Gastrocnemius medialis (tissue), 4 donors: ENCODE measurements at regions not wholly inside any gene's neighbourhood (a gene's known extent, or its start where the extent isn't known, plus 50 kb on each side); places are given as distances from the start of the nearest gene placed in this dataset.

Experiments
- CTCF ChIP-seq, 5 experiments: fragments of 450-650 bp in 3 of 5; fragments of 200-600 bp in 2 of 5; sonication (generic) in 2 of 5; IDR thresholded peaks in 4 of 5; conservative IDR thresholded peaks in 1 of 5; 1 replicate in 4 of 5; 2 replicates in 1 of 5; pipeline ENCODE4 v1.5.1; 2016 to 2019; ENCODE audit warnings: antibody characterized with exemption in 5 of 5, mild to moderate bottlenecking in 3 of 5, moderate library complexity in 3 of 5
- POLR2A ChIP-seq, 2 donors: fragments of 450-650 bp; IDR thresholded peaks; one replicate each; pipeline ENCODE4 v1.6.1; 2017; ENCODE audit warnings: antibody characterized with exemption in 2 of 2, mild to moderate bottlenecking in 2 of 2, moderate library complexity in 2 of 2

GRCh38 chr16:27129401-27129800 lies 62.7 kb downstream of the C16orf82 start:
- TF ChIP-seq CTCF (IDR thresholded peaks at IDR 0.05 in 4 of 5, conservative IDR thresholded peaks at IDR 0.05 in 1 of 5) = no peak
- no peak for TF ChIP-seq POLR2A (IDR thresholded peaks at IDR 0.05)
